ENCODE measurements at regions not wholly inside any gene's neighbourhood (a gene's known extent, or its start where the extent isn't known, plus 50 kb on each side); places are given as distances from the start of the nearest gene placed in this dataset.

GRCh38 chr11:115677190-115677589 is 173.0 kb upstream of the CADM1 start:
- no peak for TF ChIP-seq EP300 (conservative IDR thresholded peaks at IDR 0.05; ENCODE audit: poor library complexity, severe bottlenecking)
- TF ChIP-seq CTCF (IDR thresholded peaks at IDR 0.05; ENCODE audit: poor library complexity, severe bottlenecking) = no peak
- TF ChIP-seq EZH2 (IDR thresholded peaks at IDR 0.05; ENCODE audit: borderline replicate concordance, insufficient read depth, low read length, poor library complexity, severe bottlenecking) = no peak
- TF ChIP-seq REST (IDR thresholded peaks at IDR 0.05; ENCODE audit: borderline replicate concordance) = no peak
- no peak for TF ChIP-seq TAF1 (IDR thresholded peaks at IDR 0.05; ENCODE audit: low read depth)
- no peak for TF ChIP-seq RAD21 (conservative IDR thresholded peaks at IDR 0.05)
- no peak for TF ChIP-seq SMC3 (conservative IDR thresholded peaks at IDR 0.05; ENCODE audit: poor library complexity)

Data from neural cell (in vitro differentiated cells).